ENCODE measurements at regions not wholly inside any gene's neighbourhood (a gene's known extent, or its start where the extent isn't known, plus 50 kb on each side); places are given as distances from the start of the nearest gene placed in this dataset.
A peak's percentile ranks its signal among the peaks of the same experiment; 100 is the strongest.

- Histone ChIP-seq H3K27ac (no peak overlapping the region), H3K36me3 (no peaks in the 10 kb centered on the region), H3K4me3 (no peak overlapping the region), H3K4me1 (no peaks in the 10 kb centered on the region), H3K27me3 (ENCODE audit: low read depth) (no peaks in the 10 kb centered on the region), H3K9me3 (no peaks in the 10 kb centered on the region)
- ATAC-seq = peak in 1 of 2 donors; percentile 50
- TF ChIP-seq CTCF (IDR thresholded peaks at IDR 0.05) = no peak
- intact Hi-C loops (cut with DNase I) = loop anchor here (10.0 kb wide), 1 partner anchor 423 kb away; no protein-coding TSS in a partner anchor
- DNase-seq = no peak
Observed at GRCh38 chr9:22237497-22238363, 208.9 kb upstream of the DMRTA1 start.

GRCh38 chr9:22238809-22239684 lies 207.6 kb upstream of the DMRTA1 start:
- H3K9me3 ChIP-seq = no peaks in the 10 kb centered on the region
- no peaks in the 10 kb centered on the region for H3K36me3 ChIP-seq
- H3K4me1 ChIP-seq = no peaks in the 10 kb centered on the region
- DNase-seq (no peak), ATAC-seq (peak in 1 of 2 donors; percentile 55)
- intact Hi-C loops (cut with DNase I) = loop anchor here (10.0 kb wide), 1 partner anchor 424 kb away; no protein-coding TSS in a partner anchor
- no peak overlapping the region for H3K4me3 ChIP-seq
- H3K27me3 ChIP-seq (ENCODE audit: low read depth) = no peaks in the 10 kb centered on the region
- peak; percentile 58 for TF ChIP-seq CTCF (IDR thresholded peaks at IDR 0.05)
- H3K27ac ChIP-seq = no peak overlapping the region

GRCh38 chr9:22240619-22241018 lies 206.0 kb upstream of the DMRTA1 start:
- H3K27me3 ChIP-seq (ENCODE audit: low read depth) = no peaks in the 10 kb centered on the region
- TF ChIP-seq CTCF (IDR thresholded peaks at IDR 0.05) = no peak
- H3K4me1 ChIP-seq = no peaks in the 10 kb centered on the region
- no peaks in the 10 kb centered on the region for H3K36me3 ChIP-seq
- DNase-seq (no peak), ATAC-seq (no peak)
- H3K9me3 ChIP-seq = no peaks in the 10 kb centered on the region
- no peak overlapping the region for H3K27ac ChIP-seq
- intact Hi-C loops (cut with DNase I) = loop anchor here (5.0 kb wide), 1 partner anchor 212 kb away; no protein-coding TSS in a partner anchor
- no peak overlapping the region for H3K4me3 ChIP-seq

- Histone ChIP-seq H3K9me3 (no peaks in the 10 kb centered on the region), H3K36me3 (no peaks in the 10 kb centered on the region), H3K4me1 (no peaks in the 10 kb centered on the region), H3K27me3 (ENCODE audit: low read depth) (no peaks in the 10 kb centered on the region), H3K27ac (no peak overlapping the region), H3K4me3 (no peak overlapping the region)
- ATAC-seq = no peak
- TF ChIP-seq CTCF (IDR thresholded peaks at IDR 0.05) = no peak
- intact Hi-C loops (cut with DNase I) = loop anchor here (5.0 kb wide), 1 partner anchor 211 kb away; no protein-coding TSS in a partner anchor
- no peak for DNase-seq
Observed at GRCh38 chr9:22241024-22241423, 205.6 kb upstream of the DMRTA1 start.

- H3K4me1 ChIP-seq = no peaks in the 10 kb centered on the region
- intact Hi-C loops (cut with DNase I) = loop anchor here (5.0 kb wide), 1 partner anchor 211 kb away; no protein-coding TSS in a partner anchor
- DNase-seq (no peak), ATAC-seq (peak; percentile 36 to 52)
- H3K36me3 ChIP-seq = no peaks in the 10 kb centered on the region
- H3K9me3 ChIP-seq = no peaks in the 10 kb centered on the region
- TF ChIP-seq CTCF (IDR thresholded peaks at IDR 0.05) = no peak
- no peak overlapping the region for H3K27ac ChIP-seq
- H3K4me3 ChIP-seq = no peak overlapping the region
- no peaks in the 10 kb centered on the region for H3K27me3 ChIP-seq (ENCODE audit: low read depth)
Observed at GRCh38 chr9:22241611-22242010, 205.0 kb upstream of the DMRTA1 start.
